Testis (tissue), 2 donors: ENCODE measurements at regions not wholly inside any gene's neighbourhood (a gene's known extent, or its start where the extent isn't known, plus 50 kb on each side); places are given as distances from the start of the nearest gene placed in this dataset.

Experiments
- POLR2A ChIP-seq: fragments of 450-650 bp; IDR thresholded peaks from one replicate; pipeline ENCODE4 v1.6.1; 2017; ENCODE audit warnings: antibody characterized with exemption, mild to moderate bottlenecking, moderate library complexity
- TF ChIP-seq, protein P1 (sequence below), 3 experiments: fragments of 450-650 bp in 2 of 3; fragments of 200-600 bp in 1 of 3; sonication (generic) in 1 of 3; IDR thresholded peaks; one replicate each; pipeline ENCODE4 v1.5.1; 2016 to 2019; ENCODE audit warnings: antibody characterized with exemption in 3 of 3, mild to moderate bottlenecking in 2 of 3, moderate library complexity in 1 of 3

DNA sequence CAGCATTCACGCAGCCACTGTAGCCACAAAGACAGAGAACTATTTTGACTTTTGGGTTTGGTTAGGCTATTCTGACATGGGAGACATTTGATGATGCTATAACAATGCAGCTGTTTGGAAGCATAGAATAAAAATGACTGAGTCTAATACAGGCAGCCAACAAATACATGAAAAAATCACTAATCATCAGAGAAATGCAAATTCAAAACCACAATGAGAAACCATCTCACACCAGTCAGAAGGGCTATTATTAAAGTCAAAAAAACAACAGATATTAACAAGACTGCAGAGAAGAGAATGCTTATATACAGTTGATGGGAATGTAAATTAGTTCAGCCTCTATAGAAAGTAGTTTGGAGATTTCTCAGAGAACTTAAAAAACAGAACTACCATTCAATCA lies 107.1 kb upstream of the POC5 start:
- TF ChIP-seq, protein P1, sequence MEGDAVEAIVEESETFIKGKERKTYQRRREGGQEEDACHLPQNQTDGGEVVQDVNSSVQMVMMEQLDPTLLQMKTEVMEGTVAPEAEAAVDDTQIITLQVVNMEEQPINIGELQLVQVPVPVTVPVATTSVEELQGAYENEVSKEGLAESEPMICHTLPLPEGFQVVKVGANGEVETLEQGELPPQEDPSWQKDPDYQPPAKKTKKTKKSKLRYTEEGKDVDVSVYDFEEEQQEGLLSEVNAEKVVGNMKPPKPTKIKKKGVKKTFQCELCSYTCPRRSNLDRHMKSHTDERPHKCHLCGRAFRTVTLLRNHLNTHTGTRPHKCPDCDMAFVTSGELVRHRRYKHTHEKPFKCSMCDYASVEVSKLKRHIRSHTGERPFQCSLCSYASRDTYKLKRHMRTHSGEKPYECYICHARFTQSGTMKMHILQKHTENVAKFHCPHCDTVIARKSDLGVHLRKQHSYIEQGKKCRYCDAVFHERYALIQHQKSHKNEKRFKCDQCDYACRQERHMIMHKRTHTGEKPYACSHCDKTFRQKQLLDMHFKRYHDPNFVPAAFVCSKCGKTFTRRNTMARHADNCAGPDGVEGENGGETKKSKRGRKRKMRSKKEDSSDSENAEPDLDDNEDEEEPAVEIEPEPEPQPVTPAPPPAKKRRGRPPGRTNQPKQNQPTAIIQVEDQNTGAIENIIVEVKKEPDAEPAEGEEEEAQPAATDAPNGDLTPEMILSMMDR (IDR thresholded peaks at IDR 0.05), result no peak
- no peak for TF ChIP-seq POLR2A
